NOMO-1 treated with DMSO at 0.1 percent for 48 hours (cell line): ENCODE measurements at regions not wholly inside any gene's neighbourhood (a gene's known extent, or its start where the extent isn't known, plus 50 kb on each side); places are given as distances from the start of the nearest gene placed in this dataset.

Source experiments
- DNase-seq: peaks from one replicate; lab custom pipeline; 2025; ENCODE audit not compliant: unreplicated experiment; lab: John Stamatoyannopoulos, UW

DNA sequence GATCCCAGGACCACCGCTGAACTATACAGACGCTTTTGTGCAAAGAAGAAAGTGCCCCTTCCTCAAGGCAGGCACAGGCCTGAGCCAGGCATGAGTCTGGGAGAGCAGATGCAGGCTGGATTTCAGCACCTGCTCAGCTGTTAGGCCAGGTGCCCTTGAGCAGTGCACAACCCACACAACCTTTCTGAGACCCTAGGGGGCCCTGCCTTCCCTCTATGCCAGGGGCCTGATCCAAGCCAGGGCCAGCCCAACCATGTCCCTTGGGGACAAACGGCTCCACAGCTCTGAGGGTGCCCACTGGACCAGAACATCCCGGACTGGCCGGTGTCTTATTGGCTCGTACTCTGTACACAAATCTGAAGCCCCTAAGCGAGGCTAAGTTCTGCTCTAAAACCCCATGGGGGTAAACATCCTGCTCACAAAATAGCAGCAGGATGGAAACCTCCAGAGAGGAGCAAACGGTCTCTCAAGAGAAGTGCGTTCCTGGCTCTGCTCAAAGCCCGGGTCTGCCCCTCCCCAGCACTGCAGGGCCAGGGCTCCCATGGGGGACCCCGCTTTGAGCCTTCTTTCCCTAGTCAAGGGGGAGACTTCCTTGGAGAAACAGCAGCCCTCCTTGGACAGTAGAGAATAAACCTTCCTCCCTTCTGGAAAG, 275.1 kb downstream of the NPHP4 start:
- DNase-seq = no peak

DNA sequence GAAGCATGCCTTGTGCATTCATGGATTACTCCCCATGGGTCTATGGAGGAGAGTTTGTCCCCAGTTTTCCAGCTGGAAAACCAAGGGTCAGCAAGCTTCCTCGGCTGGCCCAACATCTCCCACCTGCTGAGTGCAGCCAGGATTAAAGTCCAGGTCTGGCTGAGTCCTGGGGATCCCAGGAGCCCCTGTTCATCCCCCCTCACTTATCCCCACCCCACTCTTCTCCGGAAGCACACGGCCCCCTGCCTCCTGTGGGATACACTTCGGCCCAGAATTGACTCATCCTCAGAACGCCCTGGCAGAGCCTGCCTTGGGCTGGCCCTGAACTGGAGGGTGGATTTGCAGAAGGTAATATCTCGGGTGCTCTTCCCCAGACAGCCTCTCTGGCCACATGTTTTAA, 276.1 kb downstream of the NPHP4 start:
- DNase-seq = no peak

DNA sequence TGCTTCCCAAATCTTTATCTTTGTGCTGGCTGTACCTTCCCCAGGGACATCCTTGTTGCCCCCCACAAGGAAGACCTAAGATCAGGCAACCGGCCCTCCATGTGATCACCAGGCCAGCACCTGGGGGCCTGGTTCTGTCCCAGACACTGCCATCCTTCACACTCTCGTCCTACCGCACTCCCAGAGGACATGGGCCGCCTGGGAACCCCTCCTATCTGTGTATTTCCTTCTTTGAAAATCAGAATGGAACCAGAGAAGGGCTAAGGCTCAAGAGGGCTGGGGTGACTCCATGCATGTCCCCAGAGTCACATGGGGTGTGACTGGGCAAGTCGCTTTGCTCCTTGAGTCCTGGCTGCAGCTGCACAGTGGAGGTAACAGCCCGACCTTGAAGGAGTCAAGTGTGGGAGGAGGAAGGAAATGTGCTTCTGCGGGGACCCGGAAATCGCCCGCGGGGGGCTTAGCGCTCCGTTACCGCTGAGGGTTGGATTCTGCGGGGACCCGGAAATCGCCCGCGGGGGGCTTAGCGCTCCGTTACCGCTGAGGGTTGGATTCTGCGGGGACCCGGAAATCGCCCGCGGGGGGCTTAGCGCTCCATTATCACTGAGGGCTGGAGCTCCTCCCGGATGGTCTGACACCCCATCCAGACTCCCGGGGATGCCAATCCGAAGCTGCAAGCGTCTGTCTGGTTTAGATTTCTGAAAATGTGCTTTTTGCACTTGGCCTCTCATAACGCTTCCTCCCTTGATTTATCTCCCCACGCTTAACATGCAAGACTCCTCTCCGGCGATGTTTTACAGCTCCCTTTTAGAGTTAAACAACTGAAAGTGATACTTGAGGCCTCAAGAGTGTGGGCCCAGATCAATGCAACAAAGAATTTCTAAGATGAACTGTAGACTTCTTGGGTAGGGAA, 278.9 kb downstream of the NPHP4 start:
- DNase-seq = no peak

DNA sequence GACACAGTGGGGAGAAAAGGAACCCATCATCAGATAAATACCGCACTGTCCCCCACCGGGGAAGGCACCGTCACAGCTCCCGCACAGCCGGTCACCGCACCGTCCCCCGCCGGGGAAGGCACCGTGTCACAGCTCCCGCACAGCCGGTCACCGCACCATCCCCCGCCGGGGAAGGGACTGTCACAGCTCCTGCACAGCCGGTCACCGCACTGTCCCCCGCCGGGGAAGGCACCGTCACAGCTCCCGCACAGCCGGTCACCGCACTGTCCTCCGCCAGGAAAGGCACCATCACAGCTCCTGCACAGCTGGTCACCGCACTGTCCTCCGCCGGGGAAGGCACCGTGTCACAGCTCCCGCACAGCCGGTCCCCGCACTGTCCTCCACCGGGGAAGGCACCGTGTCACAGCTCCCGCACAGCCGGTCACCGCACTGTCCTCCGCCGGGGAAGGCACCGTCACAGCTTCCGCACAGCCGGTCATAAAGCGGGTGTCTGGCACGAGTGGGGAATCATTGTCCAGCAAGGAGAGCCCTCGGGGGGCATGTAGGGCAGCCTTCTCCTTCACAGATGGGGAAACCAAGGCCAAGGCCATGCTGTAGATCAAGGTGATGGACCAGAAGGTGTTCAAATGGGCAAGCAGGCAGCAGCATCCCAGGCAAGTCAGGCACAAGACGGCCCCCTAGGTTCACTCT, 280.1 kb downstream of the NPHP4 start:
- no peak for DNase-seq

DNA sequence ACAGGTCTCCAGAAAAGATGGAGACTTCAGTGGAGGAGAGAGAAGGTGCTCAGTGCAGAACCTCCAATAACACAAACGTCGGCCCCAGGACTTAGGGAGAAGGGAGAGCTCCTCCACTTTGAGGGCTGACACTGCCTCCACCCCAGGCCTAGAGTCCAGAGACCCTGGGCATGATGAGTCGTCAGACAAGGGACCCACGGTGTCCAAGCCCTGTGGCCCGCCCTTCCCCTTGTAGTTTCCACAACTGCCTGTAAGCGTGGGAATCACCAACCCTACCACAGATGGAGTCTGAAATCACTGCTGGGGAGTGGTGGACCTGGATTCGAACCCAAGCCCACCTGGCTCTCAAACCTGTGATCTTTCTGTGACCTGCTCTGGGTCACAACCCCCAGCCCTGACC, 281.1 kb downstream of the NPHP4 start:
- DNase-seq = no peak

DNA sequence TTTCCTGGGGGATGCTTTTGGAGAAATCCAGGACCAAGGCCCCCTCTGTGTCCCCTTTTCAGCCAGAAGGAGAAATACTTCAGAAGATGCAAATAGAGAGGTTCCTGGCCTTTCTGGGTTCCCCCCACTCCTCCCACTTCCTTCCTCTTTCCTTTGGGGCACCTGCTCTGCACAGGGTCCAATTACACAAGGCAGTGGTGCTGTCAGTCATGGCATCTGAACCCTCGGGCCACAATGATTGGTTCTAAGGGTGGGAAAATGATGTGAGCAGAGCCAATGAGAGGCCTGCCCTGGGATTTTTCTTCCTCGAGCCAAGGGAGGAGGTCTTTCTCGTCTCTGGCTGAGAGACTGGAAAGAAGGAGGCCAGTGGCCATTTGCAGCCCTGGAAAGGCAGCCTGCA, 282.2 kb downstream of the NPHP4 start:
- no peak for DNase-seq

DNA sequence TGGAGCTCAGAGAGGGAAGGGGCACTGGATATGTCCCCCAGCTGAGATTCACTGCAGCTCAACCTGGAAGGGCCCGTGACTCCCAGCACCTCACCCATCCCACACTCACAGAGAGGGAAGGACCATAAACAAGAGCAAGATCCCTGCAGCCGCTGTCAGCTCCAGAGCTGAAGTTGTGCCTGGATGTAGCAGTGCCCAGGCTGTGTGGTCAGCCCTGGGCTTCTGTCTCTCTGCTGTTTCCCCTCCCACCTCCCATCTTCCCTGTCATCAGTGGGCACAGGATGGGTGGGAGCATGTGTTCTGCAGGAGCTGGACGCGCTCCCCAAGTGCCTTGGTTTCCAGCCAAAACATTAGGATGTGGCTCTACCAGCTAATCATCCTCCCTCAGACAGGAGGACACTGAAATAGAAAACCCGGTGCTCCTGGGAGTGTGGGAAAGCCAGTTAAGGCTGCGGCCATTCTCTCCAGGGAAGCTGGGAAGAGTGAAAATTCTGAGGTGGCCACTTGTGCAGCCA, 282.7 kb downstream of the NPHP4 start:
- DNase-seq = no peak

DNA sequence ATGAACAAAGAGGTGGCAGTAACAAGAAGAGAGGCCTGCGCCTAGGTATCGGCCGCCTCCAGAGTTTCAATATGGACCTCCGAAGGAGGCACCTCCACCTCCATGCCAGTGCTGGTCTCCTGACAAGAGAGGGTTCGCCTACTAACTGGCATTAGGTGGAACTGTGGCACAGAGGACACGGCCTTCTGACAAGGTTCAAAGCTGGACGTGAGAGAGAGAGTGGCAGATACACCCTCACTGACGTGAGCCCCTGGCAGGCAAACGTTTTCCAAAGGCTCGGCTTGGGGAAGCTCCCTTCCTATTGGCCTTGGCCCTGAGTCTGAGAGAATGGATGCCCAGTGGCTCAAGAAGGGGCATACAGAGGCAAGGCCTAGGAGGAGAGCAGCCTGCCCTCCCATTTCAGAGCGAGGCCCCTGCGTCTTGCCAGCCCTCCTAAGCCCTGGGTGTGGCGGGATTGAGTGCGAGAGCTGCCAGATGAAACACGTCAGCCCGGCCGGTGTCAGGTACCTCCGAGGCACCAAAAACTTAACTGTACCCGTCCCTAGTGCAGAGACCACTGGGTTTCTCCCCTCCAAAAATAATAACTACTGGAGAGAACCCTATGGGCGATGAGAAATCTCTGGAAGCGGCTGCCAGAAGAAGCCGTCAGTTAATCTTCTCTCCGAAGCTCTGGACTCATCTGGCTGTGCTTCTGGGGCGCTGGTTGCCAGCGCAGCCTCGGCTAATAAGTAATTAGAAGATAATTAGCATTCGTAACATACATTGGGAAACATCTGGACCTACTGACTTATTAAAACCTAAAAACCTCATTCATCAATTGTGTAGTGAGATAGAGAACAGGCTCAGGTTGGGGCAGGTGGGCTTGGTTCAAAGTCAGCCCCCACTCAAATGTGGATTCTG, 283.6 kb downstream of the NPHP4 start:
- no peak for DNase-seq

DNA sequence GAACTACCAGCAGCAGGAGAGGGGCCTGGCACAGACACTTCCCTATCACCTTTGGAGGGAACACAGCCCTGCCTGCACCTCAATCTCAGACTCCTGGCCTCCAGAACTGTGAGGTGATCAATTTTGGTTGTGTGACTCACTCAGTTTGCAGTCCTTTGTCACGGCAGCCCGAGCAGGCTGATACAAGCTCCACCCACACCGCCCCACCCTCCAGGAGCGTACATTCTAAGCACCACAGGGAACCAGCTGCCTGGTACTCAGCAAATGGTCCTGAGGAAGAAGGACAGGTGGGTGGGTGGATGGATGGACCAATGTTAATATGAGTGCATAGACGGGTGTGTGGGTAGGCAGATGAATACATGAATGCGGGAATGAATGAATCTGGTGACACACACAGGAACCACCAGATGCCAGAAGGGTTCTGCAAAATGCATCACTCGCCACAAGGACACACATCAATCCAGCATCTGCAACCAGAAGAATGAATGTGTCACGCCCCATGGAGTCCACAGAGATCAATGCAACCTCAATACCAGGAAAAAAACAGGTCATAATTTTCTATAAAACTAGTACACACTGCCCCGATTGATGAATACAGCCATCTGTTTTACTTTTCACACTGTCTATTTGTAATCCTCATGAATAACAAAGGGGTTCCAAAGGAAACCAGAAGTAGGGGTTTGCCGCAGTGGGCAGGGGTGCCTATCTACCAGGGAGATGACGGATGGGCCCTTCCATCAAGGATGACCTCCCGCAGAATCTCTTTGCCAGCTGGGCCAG, 284.5 kb downstream of the NPHP4 start:
- no peak for DNase-seq

DNA sequence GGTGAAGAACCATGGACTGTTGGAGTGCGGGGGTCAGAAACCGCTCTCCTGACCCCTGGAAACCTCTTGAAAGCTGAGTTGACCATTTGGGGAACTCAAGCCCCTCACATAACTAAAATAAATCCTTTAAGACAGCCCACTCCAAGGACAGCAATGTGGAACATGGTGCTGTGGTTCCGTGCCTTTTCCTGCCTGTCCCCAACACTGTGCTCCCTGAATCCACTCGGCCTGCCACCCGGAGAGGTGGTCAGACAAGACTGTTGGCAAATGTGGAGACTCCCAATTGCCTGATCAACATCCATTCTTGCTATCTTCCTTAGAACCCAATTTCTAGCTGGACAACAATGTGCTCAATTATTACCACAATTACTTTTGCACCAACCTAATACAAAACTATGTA, 286.0 kb downstream of the NPHP4 start:
- DNase-seq = no peak

DNA sequence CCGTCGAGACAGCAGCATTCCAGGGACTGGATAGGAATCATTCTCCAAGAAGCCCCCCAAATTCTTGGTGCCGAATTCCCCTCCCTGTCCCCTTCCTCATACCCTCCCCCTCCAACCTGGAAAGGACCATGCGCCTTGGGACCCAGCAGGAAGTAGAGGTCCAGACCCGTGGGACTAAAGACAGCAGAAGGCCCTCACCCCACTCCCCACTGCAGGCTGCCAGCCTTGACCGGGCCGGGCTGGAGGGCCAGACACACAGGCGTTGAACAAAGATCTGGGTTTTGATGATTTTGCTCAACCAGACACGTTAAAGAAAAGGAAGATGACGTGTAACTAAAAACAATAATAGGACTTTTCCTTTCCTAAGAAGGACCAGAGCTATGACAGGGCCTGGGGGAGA, 286.5 kb downstream of the NPHP4 start:
- DNase-seq = no peak

DNA sequence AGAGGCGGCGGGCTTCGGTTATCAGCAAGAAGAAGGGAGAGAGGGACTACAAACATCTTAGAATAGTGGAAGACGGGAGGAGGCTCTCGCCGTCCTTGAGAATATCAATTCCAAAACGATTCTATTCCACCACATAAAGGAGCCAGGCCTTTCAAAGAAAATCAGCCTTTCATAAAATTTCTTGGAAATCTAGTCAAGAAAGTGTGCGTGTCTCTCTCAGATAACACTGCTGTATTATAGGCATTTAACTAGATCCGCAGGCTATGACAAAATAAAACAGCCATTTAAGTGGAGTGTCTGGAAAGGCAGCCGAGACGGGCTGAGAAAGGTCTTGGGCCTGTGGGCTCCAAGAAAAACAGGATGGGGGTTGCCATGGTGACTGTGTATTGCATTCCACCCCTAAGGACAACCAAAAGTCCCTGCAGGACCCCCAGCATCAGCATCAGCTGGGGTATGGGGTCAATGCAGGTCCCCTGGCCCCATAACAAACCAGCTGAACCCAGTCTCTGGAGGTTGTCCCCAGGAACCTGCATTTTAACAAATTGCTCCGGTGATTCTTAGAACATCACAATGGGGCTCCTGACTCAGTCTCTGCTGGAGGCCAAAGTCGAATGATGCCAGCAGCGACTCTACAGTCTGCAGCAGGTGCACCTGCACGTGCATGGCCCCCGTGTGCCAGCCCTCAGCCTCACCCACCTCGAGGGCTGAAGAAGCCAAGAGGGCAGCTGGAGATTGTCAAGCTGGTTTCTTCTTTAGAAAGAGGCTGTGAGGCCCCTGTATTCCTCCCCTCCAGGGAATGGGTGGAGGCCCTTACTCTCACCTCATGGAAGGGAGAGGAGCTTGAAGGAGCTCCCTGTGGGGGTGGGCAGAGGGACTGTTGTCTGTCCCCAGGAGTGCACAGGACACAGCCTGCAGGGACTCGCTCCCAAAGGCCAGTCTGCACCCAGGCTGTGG, 287.4 kb downstream of the NPHP4 start:
- DNase-seq = no peak

DNA sequence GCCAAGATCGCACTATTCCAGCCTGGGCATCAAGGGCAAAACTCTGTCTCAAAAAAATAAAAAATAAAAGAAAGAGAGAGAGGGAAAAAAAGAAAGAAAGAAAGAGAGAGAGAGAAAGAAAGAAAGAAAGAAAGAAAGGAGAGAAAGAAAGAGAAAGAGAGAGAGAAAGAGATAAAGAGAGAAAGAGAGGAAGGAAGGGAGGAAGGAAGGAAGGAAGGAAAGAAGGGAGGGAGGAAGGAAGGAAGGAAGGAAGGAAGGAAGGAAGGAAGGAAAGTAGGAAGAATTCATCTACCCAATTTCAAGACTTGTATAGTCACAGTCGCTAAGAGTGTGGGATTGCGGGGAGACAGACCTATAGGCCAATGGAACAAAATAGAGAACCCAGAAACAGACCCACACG, 290.6 kb downstream of the NPHP4 start:
- no peak for DNase-seq

DNA sequence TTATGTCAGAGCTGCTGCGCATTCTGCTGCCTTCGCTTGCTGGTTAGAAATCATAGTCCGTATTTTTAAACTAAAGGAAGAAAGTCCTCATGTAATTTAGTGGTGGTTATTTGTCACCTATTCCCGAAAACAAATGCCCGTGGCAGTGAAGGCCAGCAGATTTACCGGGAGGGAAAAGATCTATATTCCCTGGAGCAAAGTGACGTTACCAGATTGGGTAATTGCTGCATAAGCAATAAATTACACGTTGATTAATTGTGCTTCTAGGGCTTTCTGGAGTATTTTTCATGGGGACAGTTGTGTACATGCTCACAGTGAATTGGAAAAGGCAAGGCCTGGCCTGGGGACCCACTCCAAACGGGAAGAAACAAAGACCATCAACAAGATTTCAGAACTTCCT, 298.7 kb downstream of the NPHP4 start:
- DNase-seq = no peak

DNA sequence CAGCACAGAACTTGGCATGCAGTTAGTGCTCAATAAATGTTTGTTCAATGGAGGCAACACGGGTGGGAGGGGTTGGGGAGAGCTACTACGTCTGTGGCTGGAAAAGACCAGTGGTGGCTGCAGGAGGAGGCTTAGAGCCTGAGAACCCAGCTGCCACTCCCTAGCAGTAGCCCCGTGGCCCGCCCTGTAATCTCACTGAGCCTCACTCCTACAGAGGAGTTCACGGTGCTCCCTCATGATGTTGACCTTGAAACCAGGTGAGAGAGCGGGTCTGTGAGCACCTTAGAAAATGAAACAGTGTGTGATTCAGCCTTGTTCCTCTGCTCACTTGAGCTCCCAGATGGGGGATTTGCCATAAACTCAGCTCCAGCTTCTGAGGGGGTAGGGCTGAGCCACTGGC, 299.6 kb downstream of the NPHP4 start:
- DNase-seq = no peak

DNA sequence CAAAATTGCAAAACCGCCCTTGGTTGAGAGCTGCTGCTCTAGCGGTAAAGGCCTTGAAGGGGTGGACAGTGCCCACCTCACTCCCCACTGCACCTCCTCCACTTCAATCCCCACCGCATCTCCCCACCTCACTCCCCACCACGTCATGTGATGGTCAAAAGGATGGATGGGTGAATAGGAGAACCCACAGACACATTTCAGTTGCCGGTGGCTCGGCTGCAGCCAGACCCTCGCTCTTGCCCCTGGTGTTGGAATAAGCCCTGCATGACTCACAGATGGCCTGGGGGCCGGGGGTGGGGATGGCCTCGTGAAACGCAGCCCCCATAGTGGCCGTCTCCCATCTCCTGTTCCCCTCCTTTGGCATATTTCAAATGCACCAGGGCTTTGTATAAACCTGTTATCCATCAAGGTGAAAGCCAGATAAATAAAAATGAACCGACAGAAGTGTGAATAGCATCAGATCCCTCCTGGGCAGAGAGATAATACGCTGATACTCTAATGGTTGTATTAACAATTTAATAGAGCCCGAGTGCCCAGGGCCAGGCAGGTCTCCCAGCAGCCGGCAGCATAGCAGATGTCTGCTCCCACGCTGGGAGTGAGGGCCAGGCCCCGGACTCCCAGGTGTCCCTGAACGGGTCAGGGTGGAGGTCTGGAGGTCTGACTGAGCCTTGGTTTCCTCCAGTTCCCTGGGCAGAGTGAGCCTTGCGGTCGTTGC, 300.3 kb downstream of the NPHP4 start:
- no peak for DNase-seq

DNA sequence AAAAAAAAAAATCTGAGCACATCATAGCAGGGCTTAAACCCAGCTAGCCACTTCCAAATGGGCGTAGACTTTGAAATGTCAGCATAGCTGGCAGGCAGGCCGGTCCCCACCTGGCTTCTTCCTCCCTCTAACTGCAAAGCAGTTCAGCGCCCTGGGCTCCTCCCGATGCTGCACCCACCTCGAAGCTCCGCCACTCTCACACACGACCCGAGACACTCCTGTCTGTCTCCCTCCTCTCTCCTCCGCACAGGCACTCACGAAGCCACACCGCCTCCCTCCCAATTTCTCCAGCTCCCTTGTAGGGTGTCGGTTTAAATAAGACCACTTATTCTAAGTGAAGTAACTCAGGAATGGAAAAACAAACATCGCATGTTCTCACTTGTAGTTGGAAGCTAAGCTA, 301.3 kb downstream of the NPHP4 start:
- DNase-seq = no peak

DNA sequence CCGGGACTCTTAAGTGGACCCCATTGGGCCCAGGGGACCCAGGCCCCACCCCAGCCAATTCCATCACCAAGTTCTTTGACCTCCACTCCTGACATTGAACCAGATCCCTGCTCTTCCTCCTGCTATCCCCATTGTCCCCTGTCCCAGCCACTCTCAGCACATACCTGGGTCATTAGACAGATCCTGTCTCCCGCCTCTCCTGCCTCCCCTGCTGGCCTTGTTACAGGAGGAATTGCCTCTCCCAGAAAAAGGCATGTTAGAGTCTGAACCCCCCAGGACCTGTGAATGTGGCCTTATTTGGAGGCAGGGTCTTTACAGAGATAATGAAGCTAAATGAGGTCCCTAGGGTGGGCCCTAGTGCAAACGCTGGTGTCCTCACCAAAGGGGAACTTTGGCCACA, 301.9 kb downstream of the NPHP4 start:
- no peak for DNase-seq
